K562 (cell line): ENCODE measurements at regions not wholly inside any gene's neighbourhood (a gene's known extent, or its start where the extent isn't known, plus 50 kb on each side); places are given as distances from the start of the nearest gene placed in this dataset.

ENCODE experiments used
- ATAC-seq: fragments of 200-7000 bp; cut with Tn5 transposase; 3 replicates; pipeline ENCODE4 v1.9.1; 2020; ENCODE audit warnings: moderate library complexity
- BruUV-seq: library from RNA; stranded (reverse); fragments of 400-500 nt; replicated peaks from 2 replicates; lab custom pipeline; 2021; lab: Mats Ljungman, UMichigan
- CTCF ChIA-PET: fragments of 300-600 bp; formaldehyde crosslinking; extraction: SDS; loops from one replicate; lab custom pipeline; 2021; ENCODE audit warnings: low intra/inter-chr PET ratio; lab: Yijun Ruan, JAX
- POLR2A ChIA-PET: fragments of 300-600, 350-650 bp; sonication (Branson Sonifier 250); formaldehyde crosslinking; extraction: SDS; loops from one replicate; lab custom pipeline; 2021; ENCODE audit warnings: antibody characterized with exemption, inconsistent platforms; lab: Yijun Ruan, JAX
- DNase-seq, 4 experiments: peaks; one replicate each; pipeline versions ENCODE4 v3.0.0 to v3.0.0-alpha.2; 2011 to 2018; ENCODE audit warnings: low spot score in 3 of 4, mixed read lengths in 3 of 4; ENCODE audit errors: extremely low read depth in 1 of 4
- FAIRE-seq: peaks from 2 replicates; lab custom pipeline; 2011; peaks lifted over from hg19 to GRCh38; lab: Jason Lieb, UNC
- H2AFZ ChIP-seq: 2 replicates; pipeline ENCODE4 v1.6.0; 2011; ENCODE audit warnings: low read depth, low read length, control low read depth, inconsistent platforms
- H3K27ac ChIP-seq: fragments of 200-600 bp; 3 replicates; pipeline ENCODE4 v1.8.0; 2011; ENCODE audit warnings: low read depth, mild to moderate bottlenecking, control low read depth, inconsistent platforms, low read length, moderate library complexity, mixed read lengths; ENCODE audit errors: extremely low read depth
- H3K27me3 ChIP-seq, 2 experiments: fragments of 300-600 bp in 1 of 2; 2 replicates in 1 of 2; 3 replicates in 1 of 2; pipeline versions ENCODE4 v1.6.0 to v1.8.0; 2011; ENCODE audit warnings: inconsistent platforms in 2 of 2, low read length in 2 of 2, mild to moderate bottlenecking in 1 of 2, mixed read lengths in 1 of 2, moderate library complexity in 1 of 2; ENCODE audit not compliant: control insufficient read depth in 2 of 2, insufficient read depth in 2 of 2
- H3K36me3 ChIP-seq: fragments of 300-600 bp; 3 replicates; pipeline ENCODE4 v1.8.0; 2011; ENCODE audit warnings: mild to moderate bottlenecking, low read length, inconsistent platforms; ENCODE audit not compliant: control insufficient read depth, insufficient read depth
- H3K4me1 ChIP-seq, 2 experiments: fragments of 200-600 bp in 1 of 2; replicated peaks in 1 of 2; 2 replicates in 1 of 2; 3 replicates in 1 of 2; pipeline versions ENCODE4 v1.5.1 to v1.8.0; 2011; ENCODE audit warnings: inconsistent platforms in 2 of 2, low read length in 2 of 2, mild to moderate bottlenecking in 1 of 2, mixed read lengths in 1 of 2, moderate library complexity in 1 of 2; ENCODE audit not compliant: control insufficient read depth in 2 of 2, insufficient read depth in 2 of 2
- H3K4me2 ChIP-seq: 2 replicates; pipeline ENCODE4 v1.6.1; 2011; ENCODE audit warnings: low read length, control low read depth, inconsistent platforms, mixed read lengths; ENCODE audit not compliant: insufficient read depth
- H3K4me3 ChIP-seq: fragments of 200-600 bp; sonication (generic), shearing (Covaris generic); 2 replicates; pipeline ENCODE4 v1.5.1; 2016; ENCODE audit warnings: control low read depth, inconsistent platforms
- H3K79me2 ChIP-seq: fragments of 200-600 bp; 3 replicates; pipeline ENCODE4 v1.8.0; 2011; ENCODE audit warnings: low read length, inconsistent platforms; ENCODE audit not compliant: control insufficient read depth, insufficient read depth
- H3K9ac ChIP-seq, 2 experiments: 2 replicates each; pipeline versions ENCODE4 v1.6.0 to v1.6.1; 2011; ENCODE audit warnings: low read depth in 2 of 2, low read length in 2 of 2, control low read depth in 1 of 2, inconsistent platforms in 1 of 2, mild to moderate bottlenecking in 1 of 2, mixed read lengths in 1 of 2; ENCODE audit not compliant: insufficient read depth in 1 of 2
- H3K9me1 ChIP-seq: one replicate; pipeline ENCODE4 v1.6.0; 2011; ENCODE audit warnings: inconsistent platforms, mild to moderate bottlenecking, low read length, moderate library complexity; ENCODE audit not compliant: control insufficient read depth, insufficient read depth
- H3K9me3 ChIP-seq: replicated peaks from 2 replicates; pipeline ENCODE4 v1.5.1; 2011; ENCODE audit warnings: low read depth, low read length, inconsistent platforms; ENCODE audit not compliant: control insufficient read depth, insufficient read depth
- H4K20me1 ChIP-seq: replicated peaks from 2 replicates; pipeline ENCODE4 v1.6.1; 2011; ENCODE audit warnings: low read length, inconsistent platforms, mixed read lengths; ENCODE audit not compliant: control insufficient read depth, insufficient read depth
- ASH1L ChIP-seq: fragments of 450-650 bp; IDR thresholded peaks from 2 replicates; pipeline ENCODE4 v1.6.1; 2018; ENCODE audit warnings: borderline replicate concordance, mild to moderate bottlenecking, low read depth; ENCODE audit not compliant: partially characterized antibody
- CREM ChIP-seq: IDR thresholded peaks from 2 replicates; pipeline ENCODE4 v1.6.1; 2014; ENCODE audit warnings: antibody characterized with exemption, low read depth
- CXXC5 ChIP-seq: fragments of 250-450 bp; sonication (Bioruptor Pico); IDR thresholded peaks from 2 replicates; pipeline ENCODE4 v1.8.0; 2022; ENCODE audit warnings: inconsistent platforms, mild to moderate bottlenecking, moderate library complexity
- DDX20 ChIP-seq: fragments of 450-650 bp; IDR thresholded peaks from 2 replicates; pipeline ENCODE4 v1.6.1; 2016; ENCODE audit warnings: missing genetic modification characterization, low read depth, mild to moderate bottlenecking, missing compliant biosample characterization, moderate library complexity
- EWSR1 ChIP-seq: fragments of 450-650 bp; IDR thresholded peaks from 2 replicates; pipeline ENCODE4 v1.6.1; 2018; ENCODE audit warnings: borderline replicate concordance, mild to moderate bottlenecking, low read depth, moderate library complexity; ENCODE audit not compliant: partially characterized antibody
- HDAC3 ChIP-seq: fragments of 450-650 bp; IDR thresholded peaks from 2 replicates; pipeline ENCODE4 v1.6.1; 2018; ENCODE audit warnings: borderline replicate concordance, mild to moderate bottlenecking, moderate library complexity; ENCODE audit not compliant: partially characterized antibody
- HNRNPL ChIP-seq: fragments of 200-400 bp; formaldehyde crosslinking; IDR thresholded peaks from 2 replicates; pipeline ENCODE4 v1.6.1; 2017; ENCODE audit warnings: low read depth, mild to moderate bottlenecking, low read length
- JUN ChIP-seq, 2 experiments: sonication (generic) in 1 of 2; formaldehyde crosslinking in 1 of 2; IDR thresholded peaks; 2 replicates each; pipeline versions ENCODE4 v1.6.1 to v1.8.0; 2012 to 2022; ENCODE audit warnings: borderline replicate concordance in 2 of 2, mild to moderate bottlenecking in 2 of 2, improper control_type of control experiment in 1 of 2, low read depth in 1 of 2, low read length in 1 of 2, missing genetic modification reagents in 1 of 2
- MTA3 ChIP-seq: fragments of 450-650 bp; formaldehyde crosslinking; IDR thresholded peaks from 2 replicates; pipeline ENCODE4 v1.6.1; 2017; ENCODE audit warnings: mild to moderate bottlenecking, borderline replicate concordance
- POLR2AphosphoS5 ChIP-seq: IDR thresholded peaks from 2 replicates; pipeline ENCODE4 v1.6.1; 2011; ENCODE audit warnings: mild to moderate bottlenecking, low read depth, low read length, moderate library complexity; ENCODE audit not compliant: control insufficient read depth, insufficient read depth
- RNF2 ChIP-seq: sonication (generic); IDR thresholded peaks from 2 replicates; pipeline ENCODE4 v1.6.1; 2016
- ZNF311 ChIP-seq: fragments of 250-450 bp; sonication (Bioruptor Pico); IDR thresholded peaks from 2 replicates; pipeline ENCODE4 v1.4.0; 2020; ENCODE audit warnings: mild to moderate bottlenecking, moderate library complexity
- ZNF384 ChIP-seq: IDR thresholded peaks from 2 replicates; pipeline ENCODE4 v1.6.1; 2012; ENCODE audit warnings: low read depth, low read length, improper control_type of control experiment
- WGBS: fragments of 100-300 bp; shearing (Covaris generic); methylation state at CpG from one replicate; pipeline ENCODE4 v1.1.6; 2016; ENCODE audit warnings: low coverage, mixed read lengths; ENCODE audit not compliant: insufficient coverage; ENCODE audit errors: missing lambda C conversion rate; 5-methylcytosine and 5-hydroxymethylcytosine counted together
- in situ Hi-C: fragments of 300-500 bp; cut with MboI; formaldehyde crosslinking; loops from 4 replicates; pipeline ENCODE4 v1.15.0; 2018; ENCODE audit warnings: inconsistent platforms, mixed read lengths
- intact Hi-C: fragments of 100-400 bp; cut with micrococcal nuclease; formaldehyde crosslinking; loops from 2 replicates; pipeline ENCODE4 v1.14.2; 2022
- TF ChIP-seq, protein P1 (sequence below): sonication (generic); IDR thresholded peaks from 2 replicates; pipeline ENCODE4 v1.6.1; 2016

DNA sequence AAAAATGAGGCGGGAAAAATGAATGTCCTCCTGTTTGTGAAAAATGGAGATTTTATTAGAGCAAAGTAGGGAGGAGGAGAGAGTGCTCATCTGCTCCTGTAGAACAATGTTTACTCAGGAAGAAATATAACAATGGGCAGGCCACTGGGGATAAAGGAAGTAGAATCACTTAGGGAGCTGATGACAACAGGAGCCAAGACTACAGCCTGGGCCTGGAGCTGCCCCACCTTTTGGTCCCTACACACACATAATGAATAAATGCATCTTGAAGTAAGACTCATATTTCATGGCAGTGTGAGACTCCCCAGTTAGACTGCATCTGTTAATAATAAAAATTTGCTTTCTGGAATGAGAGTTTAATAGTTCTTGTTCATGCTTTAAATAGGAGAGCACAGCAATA is 1939.8 kb downstream of the EFNA5 start:
- H3K27ac ChIP-seq, result no peak overlapping the region
- WGBS, result 10% methylated on average over 1 of the region's 1 CpG
- intact Hi-C loops (no loop called here), in situ Hi-C loops (no loop called here)
- no peaks in the 10 kb centered on the region for H3K4me1 ChIP-seq
- CTCF ChIA-PET, result no interaction called here
- no peaks in the 10 kb centered on the region for H3K36me3 ChIP-seq
- DNase-seq, result no peak
- POLR2A ChIA-PET, result no interaction called here
- no peaks in the 10 kb centered on the region for H3K27me3 ChIP-seq
- ATAC-seq, result no peak
- FAIRE-seq, result no peak
- H3K79me2 ChIP-seq, result no peaks in the 10 kb centered on the region
- H3K9me3 ChIP-seq, result no peaks in the 10 kb centered on the region
- H3K9ac ChIP-seq, result no peak overlapping the region
- no peaks in the 10 kb centered on the region for H4K20me1 ChIP-seq
- no TSS peak for BruUV-seq
- no peaks in the 10 kb centered on the region for H3K9me1 ChIP-seq
- no peak overlapping the region for H2AFZ ChIP-seq
- no peak overlapping the region for H3K4me3 ChIP-seq
- TF ChIP-seq RNF2 (no peak), CREM (no peak), POLR2AphosphoS5 (no peak), CXXC5 (CRISPR knock-in tag) (no peak), HDAC3 (no peak), JUN (IDR thresholded peaks at IDR 0.05; ENCODE audit: borderline replicate concordance, low read depth, low read length) (no peak), JUN (CRISPR knock-in tag; IDR thresholded peaks at IDR 0.05; ENCODE audit: borderline replicate concordance) (no peak), ZNF311 (CRISPR knock-in tag) (no peak), EWSR1 (no peak), ZNF384 (no peak), MTA3 (no peak), DDX20 (tag) (no peak), ASH1L (no peak), HNRNPL (no peak)
- TF ChIP-seq, protein P1, sequence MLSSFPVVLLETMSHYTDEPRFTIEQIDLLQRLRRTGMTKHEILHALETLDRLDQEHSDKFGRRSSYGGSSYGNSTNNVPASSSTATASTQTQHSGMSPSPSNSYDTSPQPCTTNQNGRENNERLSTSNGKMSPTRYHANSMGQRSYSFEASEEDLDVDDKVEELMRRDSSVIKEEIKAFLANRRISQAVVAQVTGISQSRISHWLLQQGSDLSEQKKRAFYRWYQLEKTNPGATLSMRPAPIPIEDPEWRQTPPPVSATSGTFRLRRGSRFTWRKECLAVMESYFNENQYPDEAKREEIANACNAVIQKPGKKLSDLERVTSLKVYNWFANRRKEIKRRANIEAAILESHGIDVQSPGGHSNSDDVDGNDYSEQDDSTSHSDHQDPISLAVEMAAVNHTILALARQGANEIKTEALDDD, result no peak
- TF ChIP-seq, all 486 proteins: peak for 0
- H3K4me2 ChIP-seq, result no peak overlapping the region
